ENCODE measurements at regions not wholly inside any gene's neighbourhood (a gene's known extent, or its start where the extent isn't known, plus 50 kb on each side); places are given as distances from the start of the nearest gene placed in this dataset.

DNA sequence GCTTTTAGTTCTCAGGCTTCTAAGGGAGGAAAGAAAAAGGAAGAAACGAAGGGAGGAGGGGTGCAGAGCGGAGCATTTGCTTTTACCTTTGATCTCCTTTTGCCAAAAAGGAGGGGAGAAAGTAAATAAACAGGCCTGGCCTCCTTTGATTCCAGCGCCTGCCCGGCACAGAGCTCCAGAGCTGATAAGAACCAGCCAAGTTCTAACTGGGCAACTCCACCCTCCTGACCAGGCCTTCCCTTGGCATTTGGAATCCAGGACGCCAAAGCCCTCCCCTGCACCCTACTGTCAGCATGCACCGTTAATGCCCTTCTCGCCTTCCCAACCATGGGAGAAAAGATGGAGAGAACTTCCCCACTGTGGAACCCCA, 120.8 kb upstream of the PTPN1 start:
- peaks cover 11% of the 10 kb centered on the region for H3K4me1 ChIP-seq (ENCODE audit: insufficient read depth, low read length)
- no peak overlapping the region for H3K4me2 ChIP-seq (ENCODE audit: low read length)
- no peaks in the 10 kb centered on the region for H3K36me3 ChIP-seq (ENCODE audit: low read depth, low read length)
- H3K27me3 ChIP-seq (ENCODE audit: low read length), result no peaks in the 10 kb centered on the region
- H3K9me2 ChIP-seq (replicated peaks; ENCODE audit: low read length), result no peaks in the 10 kb centered on the region
- no peak for TF ChIP-seq EZH2 (IDR thresholded peaks at IDR 0.05; ENCODE audit: low read length, unreplicated experiment)
- TF ChIP-seq, protein P1, sequence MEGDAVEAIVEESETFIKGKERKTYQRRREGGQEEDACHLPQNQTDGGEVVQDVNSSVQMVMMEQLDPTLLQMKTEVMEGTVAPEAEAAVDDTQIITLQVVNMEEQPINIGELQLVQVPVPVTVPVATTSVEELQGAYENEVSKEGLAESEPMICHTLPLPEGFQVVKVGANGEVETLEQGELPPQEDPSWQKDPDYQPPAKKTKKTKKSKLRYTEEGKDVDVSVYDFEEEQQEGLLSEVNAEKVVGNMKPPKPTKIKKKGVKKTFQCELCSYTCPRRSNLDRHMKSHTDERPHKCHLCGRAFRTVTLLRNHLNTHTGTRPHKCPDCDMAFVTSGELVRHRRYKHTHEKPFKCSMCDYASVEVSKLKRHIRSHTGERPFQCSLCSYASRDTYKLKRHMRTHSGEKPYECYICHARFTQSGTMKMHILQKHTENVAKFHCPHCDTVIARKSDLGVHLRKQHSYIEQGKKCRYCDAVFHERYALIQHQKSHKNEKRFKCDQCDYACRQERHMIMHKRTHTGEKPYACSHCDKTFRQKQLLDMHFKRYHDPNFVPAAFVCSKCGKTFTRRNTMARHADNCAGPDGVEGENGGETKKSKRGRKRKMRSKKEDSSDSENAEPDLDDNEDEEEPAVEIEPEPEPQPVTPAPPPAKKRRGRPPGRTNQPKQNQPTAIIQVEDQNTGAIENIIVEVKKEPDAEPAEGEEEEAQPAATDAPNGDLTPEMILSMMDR (conservative IDR thresholded peaks at IDR 0.05; ENCODE audit: low read depth, low read length), result no peak
- no peak for TF ChIP-seq EZH2phosphoT487 (IDR thresholded peaks at IDR 0.05; ENCODE audit: borderline replicate concordance, low read length)
- H3K79me2 ChIP-seq (ENCODE audit: low read length), result no peaks in the 10 kb centered on the region
- ChIA-PET POLR2A (ENCODE audit: unreplicated experiment) (no interaction called here), CTCF (no interaction called here)
- H2AFZ ChIP-seq (ENCODE audit: low read length), result no peak overlapping the region
- BruUV-seq (replicated peaks), result no TSS peak
- DNase-seq (no peak), ATAC-seq (no peak)
- no peaks in the 10 kb centered on the region for H4K20me1 ChIP-seq (ENCODE audit: low read length)
- no peaks in the 10 kb centered on the region for H3K9me3 ChIP-seq (ENCODE audit: low read length)
- H3F3A ChIP-seq (ENCODE audit: low read length, unreplicated experiment), result no peaks in the 10 kb centered on the region
- no peak overlapping the region for H3K9ac ChIP-seq (ENCODE audit: low read length)
- no peak overlapping the region for H3K4me3 ChIP-seq (ENCODE audit: low read length)
- no peak overlapping the region for H3K27ac ChIP-seq (ENCODE audit: low read length)
- intact Hi-C loops (cut with micrococcal nuclease), result no loop called here

DNA sequence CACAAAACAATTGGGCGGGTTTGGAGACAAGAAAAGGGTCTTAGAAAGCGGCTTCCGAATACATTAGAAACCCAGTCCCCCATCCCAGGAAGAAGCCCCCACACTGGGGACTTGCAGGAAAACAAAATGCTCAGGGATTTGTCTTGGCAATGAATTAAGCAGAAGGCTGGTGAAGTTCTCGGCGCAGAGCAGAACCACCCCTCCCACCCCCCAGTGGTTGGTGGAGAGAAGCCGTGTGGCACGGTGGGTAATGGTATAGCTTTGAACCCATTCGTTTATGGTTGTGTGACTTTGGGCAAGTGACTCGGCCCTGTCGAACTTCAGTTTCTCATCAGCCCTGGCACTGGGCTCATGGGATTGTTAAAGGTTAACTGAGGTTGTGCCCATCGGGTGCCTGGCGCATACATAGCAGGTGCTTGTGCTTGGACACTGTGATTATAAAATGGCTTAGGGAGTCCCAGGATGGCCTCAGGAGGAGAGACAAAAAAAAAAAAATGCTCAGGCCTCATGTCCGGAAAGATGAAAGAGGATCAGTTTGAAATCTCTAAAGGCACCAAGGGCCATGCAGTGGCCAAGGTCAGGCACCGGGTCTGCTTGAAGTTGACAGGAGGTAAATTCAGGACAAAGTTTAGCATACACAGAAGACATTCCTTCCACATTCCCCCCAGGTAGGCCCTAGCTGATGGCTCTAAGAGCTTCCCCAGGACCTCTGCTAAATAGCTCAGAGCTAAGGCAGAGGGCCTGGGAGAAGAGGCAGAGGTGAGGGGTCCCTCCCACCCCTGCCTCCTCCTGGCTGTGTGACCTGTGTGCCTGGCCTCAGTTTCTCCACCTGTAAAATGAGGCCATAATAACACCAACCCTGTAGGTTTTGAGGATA, 120.1 kb upstream of the PTPN1 start:
- ChIA-PET POLR2A (ENCODE audit: unreplicated experiment) (no interaction called here), CTCF (no interaction called here)
- Histone ChIP-seq H3K4me2 (ENCODE audit: low read length) (no peak overlapping the region), H3F3A (ENCODE audit: low read length, unreplicated experiment) (no peaks in the 10 kb centered on the region), H4K20me1 (ENCODE audit: low read length) (no peaks in the 10 kb centered on the region), H3K27ac (ENCODE audit: low read length) (no peak overlapping the region), H3K27me3 (ENCODE audit: low read length) (no peaks in the 10 kb centered on the region), H3K9me2 (replicated peaks; ENCODE audit: low read length) (no peaks in the 10 kb centered on the region), H3K79me2 (ENCODE audit: low read length) (no peaks in the 10 kb centered on the region), H3K9ac (ENCODE audit: low read length) (no peak overlapping the region), H3K9me3 (ENCODE audit: low read length) (no peaks in the 10 kb centered on the region), H2AFZ (ENCODE audit: low read length) (no peak overlapping the region), H3K36me3 (ENCODE audit: low read depth, low read length) (no peaks in the 10 kb centered on the region), H3K4me3 (ENCODE audit: low read length) (no peak overlapping the region), H3K4me1 (ENCODE audit: insufficient read depth, low read length) (peaks cover 15% of the 10 kb centered on the region)
- ATAC-seq, result no peak
- no peak for DNase-seq
- no peak for TF ChIP-seq EZH2 (IDR thresholded peaks at IDR 0.05; ENCODE audit: low read length, unreplicated experiment)
- TF ChIP-seq EZH2phosphoT487 (IDR thresholded peaks at IDR 0.05; ENCODE audit: borderline replicate concordance, low read length), result no peak
- TF ChIP-seq, protein P1 (conservative IDR thresholded peaks at IDR 0.05; ENCODE audit: low read depth, low read length), result no peak
- no TSS peak for BruUV-seq (replicated peaks)
- intact Hi-C loops (cut with micrococcal nuclease), result no loop called here
